Esophagus squamous epithelium (tissue), 4 donors: ENCODE measurements at regions not wholly inside any gene's neighbourhood (a gene's known extent, or its start where the extent isn't known, plus 50 kb on each side); places are given as distances from the start of the nearest gene placed in this dataset.

Experiments
- POLR2A ChIP-seq, 4 donors: fragments of 450-650 bp; IDR thresholded peaks; one replicate each; pipeline ENCODE4 v1.6.1; 2017; ENCODE audit warnings: antibody characterized with exemption in 4 of 4, mild to moderate bottlenecking in 4 of 4, moderate library complexity in 3 of 4
- TF ChIP-seq, protein P1 (sequence below), 6 experiments: fragments of 450-650 bp in 4 of 6; fragments of 200-600 bp in 2 of 6; sonication (generic) in 2 of 6; IDR thresholded peaks; one replicate each; pipeline ENCODE4 v1.5.1; 2016 to 2019; ENCODE audit warnings: antibody characterized with exemption in 6 of 6, mild to moderate bottlenecking in 4 of 6, moderate library complexity in 4 of 6

DNA sequence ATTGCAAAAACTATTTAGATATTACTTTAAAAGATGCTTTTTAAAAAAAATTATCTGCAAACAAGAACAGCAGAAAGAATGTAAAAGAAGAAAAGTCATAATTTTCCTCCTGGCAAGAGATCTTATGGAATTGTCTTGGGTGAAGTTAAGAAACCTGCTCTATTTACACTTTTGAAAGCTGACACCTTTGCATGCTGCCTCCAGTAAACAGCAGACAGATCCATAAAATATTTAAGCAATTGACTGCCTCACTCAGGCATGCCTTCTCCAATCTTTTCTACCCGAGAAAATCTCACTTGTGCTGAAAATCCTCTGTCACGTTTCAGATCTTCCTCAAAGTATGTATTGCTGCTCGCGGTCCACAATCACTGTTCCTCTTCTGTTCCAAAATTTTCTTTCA is 107.9 kb upstream of the ZP4 start:
- TF ChIP-seq, protein P1, sequence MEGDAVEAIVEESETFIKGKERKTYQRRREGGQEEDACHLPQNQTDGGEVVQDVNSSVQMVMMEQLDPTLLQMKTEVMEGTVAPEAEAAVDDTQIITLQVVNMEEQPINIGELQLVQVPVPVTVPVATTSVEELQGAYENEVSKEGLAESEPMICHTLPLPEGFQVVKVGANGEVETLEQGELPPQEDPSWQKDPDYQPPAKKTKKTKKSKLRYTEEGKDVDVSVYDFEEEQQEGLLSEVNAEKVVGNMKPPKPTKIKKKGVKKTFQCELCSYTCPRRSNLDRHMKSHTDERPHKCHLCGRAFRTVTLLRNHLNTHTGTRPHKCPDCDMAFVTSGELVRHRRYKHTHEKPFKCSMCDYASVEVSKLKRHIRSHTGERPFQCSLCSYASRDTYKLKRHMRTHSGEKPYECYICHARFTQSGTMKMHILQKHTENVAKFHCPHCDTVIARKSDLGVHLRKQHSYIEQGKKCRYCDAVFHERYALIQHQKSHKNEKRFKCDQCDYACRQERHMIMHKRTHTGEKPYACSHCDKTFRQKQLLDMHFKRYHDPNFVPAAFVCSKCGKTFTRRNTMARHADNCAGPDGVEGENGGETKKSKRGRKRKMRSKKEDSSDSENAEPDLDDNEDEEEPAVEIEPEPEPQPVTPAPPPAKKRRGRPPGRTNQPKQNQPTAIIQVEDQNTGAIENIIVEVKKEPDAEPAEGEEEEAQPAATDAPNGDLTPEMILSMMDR (IDR thresholded peaks at IDR 0.05): no peak
- no peak for TF ChIP-seq POLR2A (IDR thresholded peaks at IDR 0.05)
